CD1c-positive myeloid dendritic cell (primary cell): ENCODE measurements at regions not wholly inside any gene's neighbourhood (a gene's known extent, or its start where the extent isn't known, plus 50 kb on each side); places are given as distances from the start of the nearest gene placed in this dataset.
"Not testable (repeated sequence)": the region's sequence is repeated elsewhere in the genome, so short reads cannot be mapped to it uniquely, and the experiment has no call there.

Source experiments
- DNase-seq: peaks from one replicate; pipeline ENCODE4 v3.0.0-alpha.2; 2016; ENCODE audit errors: extremely low spot score

DNA sequence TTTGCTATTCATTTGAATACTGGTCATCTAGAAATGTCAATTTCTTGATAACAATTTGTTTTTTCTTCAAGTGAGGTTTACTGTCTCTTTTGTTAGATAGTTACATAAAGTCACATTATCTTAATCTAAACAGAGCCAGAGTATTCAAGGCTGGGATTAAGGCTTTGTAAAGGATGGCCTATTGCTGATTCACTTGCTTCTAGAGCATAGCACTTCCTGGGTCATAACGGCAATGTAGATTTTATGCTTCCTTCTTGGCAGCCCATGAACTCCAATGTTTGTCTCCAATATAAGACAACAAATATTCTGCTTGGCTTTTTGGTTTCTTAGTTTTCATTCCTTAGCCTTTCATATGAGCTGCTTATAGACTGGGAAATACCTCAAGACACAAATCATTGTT, 2007.9 kb upstream of the CDH6 start:
- DNase-seq: no peak

GRCh38 chr5:29175774-29176173, 2017.7 kb upstream of the CDH6 start:
- no peak for DNase-seq

GRCh38 chr5:29170599-29170998, 2022.9 kb upstream of the CDH6 start:
- DNase-seq: no peak

DNA sequence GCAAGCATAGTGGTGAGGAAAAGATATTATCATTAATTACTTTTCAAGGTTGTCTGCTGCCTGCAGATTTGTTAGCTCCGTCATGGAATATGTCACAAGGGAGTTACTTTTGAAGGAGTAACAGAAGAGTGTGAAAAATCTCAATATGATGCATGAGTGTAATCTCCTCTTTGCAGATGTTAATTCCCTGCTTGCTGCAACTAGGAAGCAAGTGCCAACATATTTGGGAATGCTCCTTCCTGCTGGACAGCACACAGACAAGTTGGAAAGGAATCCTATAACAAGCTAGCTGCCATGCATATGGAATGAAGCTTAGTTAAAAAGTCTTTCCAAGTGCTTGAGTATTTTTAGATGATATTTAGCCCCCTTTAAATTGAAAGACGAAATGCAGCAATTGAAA, 2023.6 kb upstream of the CDH6 start:
- DNase-seq: no peak

- no peak for DNase-seq
Observed at GRCh38 chr5:29162297-29162696, 2031.2 kb upstream of the CDH6 start.

GRCh38 chr5:29161399-29162291, 2031.8 kb upstream of the CDH6 start:
- no peak for DNase-seq

GRCh38 chr5:29157975-29158374, 2035.5 kb upstream of the CDH6 start:
- no peak for DNase-seq

DNA sequence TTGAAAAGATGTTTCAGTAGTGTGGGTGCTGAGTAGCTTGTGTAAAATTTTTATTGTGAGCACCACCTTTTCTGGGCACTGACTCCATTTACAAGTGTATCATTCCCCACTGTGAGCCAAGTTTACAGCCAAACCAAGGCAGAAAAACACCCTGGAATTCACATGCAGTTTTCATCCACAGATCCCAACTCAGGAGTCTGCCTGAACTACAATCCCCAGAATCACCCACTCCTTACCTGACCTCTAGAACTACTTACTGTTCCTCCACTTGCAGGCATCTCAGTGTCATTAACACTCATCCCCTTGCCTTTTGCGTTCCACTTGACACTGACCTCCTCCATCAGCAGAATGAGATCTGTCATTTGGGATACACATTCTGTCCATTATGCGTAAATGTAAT, 2042.6 kb upstream of the CDH6 start:
- DNase-seq: no peak

DNA sequence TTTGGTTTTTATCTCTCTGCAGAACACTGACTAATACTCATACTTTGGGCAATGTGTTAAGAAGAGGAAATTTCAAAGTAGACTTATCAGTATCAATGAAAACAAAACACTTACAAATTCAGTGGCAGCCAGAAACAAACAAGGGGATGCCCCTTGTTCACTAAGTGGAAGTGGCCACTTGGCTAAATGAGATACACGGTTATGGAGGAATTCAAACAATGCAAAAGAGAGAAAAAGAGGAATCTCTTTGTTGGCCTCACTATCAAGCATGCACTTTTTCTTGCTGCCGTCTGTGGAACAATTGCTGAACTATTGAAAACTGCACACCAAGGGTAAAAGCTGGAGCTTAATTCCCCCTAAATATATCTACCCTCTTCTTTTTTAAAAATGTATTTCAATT, 2044.9 kb upstream of the CDH6 start:
- DNase-seq: no peak

DNA sequence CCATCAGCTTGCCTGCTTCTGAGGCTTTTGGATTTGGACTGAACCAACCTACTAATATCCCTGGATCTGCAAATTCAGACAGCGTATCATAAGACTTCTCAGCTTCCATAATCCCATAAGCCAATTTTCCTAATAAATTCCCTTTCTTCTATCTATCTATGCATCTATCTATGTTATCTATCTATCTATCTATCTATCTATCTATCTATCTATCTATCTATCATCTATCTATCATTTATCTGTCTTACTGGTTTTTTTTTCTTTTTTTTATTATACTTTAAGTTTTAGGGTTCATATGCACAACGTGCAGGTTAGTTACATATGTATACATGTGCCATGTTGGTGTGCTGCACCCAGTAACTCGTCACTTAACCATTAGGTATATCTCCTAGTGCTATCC, 2045.4 kb upstream of the CDH6 start:
- DNase-seq: no peak

GRCh38 chr5:29143266-29143665, 2050.2 kb upstream of the CDH6 start:
- no peak for DNase-seq

GRCh38 chr5:29134418-29134817, 2059.1 kb upstream of the CDH6 start:
- no peak for DNase-seq

DNA sequence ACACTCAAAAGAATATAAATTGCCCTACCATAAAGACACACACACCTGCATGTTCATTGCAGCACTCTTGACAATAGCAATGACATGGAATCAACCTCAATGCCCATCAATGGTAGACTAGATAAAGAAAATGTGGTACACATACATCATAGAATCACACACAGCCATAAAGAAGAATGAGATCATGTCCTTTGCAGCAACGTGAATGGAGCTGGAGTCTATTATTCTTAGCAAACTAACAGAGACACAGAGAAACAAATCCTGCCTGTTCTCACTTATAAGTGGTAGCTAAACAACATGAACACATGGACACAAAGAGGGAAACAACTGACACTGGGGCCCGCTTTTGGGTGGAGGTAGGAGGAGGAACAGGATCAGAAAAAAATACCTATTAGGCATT, 2062.2 kb upstream of the CDH6 start:
- no peak for DNase-seq

- no peak for DNase-seq
Observed at GRCh38 chr5:29130786-29131185, 2062.7 kb upstream of the CDH6 start.

GRCh38 chr5:29127524-29128156, 2065.8 kb upstream of the CDH6 start:
- DNase-seq: not testable (repeated sequence)

DNA sequence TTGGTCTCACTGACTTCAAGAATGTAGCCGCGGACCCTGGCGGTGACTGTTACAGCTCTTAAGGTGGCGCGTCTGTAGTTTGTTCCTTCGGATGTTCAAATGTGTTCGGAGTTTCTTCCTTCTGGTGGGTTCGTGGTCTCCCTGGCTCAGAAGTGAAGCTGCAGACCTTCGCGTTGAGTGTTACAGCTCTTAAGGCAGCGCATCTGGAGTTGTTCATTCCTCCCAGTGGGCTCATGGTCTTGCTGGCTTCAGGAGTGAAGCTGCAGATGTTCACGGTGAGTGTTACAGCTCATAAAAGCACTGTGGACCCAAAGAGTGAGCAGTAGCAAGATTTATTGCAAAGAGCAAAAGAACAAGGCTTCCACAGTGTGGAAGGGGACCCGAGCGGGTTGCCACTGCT, 2067.0 kb upstream of the CDH6 start:
- DNase-seq: not testable (repeated sequence)

- no peak for DNase-seq
Observed at GRCh38 chr5:29122306-29122705, 2071.2 kb upstream of the CDH6 start.

DNA sequence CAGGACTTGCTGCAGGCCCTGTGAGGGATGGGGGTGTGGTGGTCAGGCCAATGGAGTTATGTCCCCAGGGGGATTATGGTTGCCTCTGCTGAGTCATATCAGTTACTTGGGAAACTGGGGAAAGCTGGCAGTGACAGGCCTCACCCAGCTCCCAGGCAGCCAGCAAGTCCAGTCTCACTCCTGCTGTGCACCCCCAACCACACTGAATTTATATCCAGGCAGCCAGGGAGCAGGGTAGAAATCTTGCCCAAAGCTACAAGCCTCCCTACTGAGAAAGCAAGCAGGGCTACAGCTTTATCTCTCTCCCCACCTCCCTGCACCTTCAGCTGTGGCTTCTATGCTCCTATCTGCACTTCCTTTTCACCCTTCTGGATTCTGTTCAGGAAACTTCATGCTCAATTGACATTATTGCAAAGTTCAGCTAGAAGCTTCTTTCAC, 2076.0 kb upstream of the CDH9 start:
- DNase-seq: no peak

- no peak for DNase-seq
Observed at GRCh38 chr5:29113516-29113915, 2075.1 kb upstream of the CDH9 start.

DNA sequence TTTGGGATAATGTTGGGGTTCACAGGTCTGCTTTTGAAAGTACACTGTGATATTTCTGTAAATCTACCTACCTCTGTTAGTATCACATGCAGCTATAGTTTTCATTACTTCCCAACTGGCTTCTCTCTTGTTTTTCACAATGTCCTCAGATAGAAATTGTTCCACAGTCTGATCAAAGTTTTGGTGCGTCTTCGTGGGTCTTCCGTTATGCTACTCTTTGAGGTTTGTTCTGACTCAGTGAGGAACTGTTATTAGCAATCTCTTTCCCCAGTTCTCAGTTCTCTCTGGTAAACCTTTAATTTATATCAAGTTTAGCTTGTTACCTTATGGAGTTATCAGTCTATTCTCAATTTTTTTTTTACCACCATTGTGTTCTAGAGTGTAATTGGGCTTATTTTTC, 2061.2 kb upstream of the CDH9 start:
- no peak for DNase-seq

- no peak for DNase-seq
Observed at GRCh38 chr5:29089591-29090130, 2051.3 kb upstream of the CDH9 start.

- DNase-seq: no peak
Observed at GRCh38 chr5:29085142-29085541, 2046.8 kb upstream of the CDH9 start.

DNA sequence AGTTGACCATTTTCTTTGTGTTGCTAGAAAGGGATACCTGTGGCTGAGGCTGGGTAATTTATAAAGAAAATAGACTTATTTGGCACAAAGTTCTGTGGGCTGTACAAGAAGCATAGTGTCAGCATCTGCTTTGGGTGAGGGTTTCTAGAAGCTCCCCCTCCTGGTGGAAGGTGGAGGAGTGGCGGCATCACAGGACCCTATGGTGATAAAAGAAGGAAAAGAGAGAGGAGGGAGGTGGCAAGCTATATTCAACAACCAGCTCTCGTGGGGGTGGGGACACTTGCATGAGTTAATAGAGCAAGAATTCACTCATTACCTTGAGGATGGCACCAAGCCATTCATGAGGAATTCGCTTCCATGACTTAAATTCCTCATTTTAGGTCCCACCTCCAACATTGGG, 2041.4 kb upstream of the CDH9 start:
- no peak for DNase-seq
